Neural crest cell (in vitro differentiated cells): ENCODE measurements at regions not wholly inside any gene's neighbourhood (a gene's known extent, or its start where the extent isn't known, plus 50 kb on each side); places are given as distances from the start of the nearest gene placed in this dataset.

Experiments used
- DNase-seq: peaks from one replicate; pipeline ENCODE4 v3.0.0; 2021; ENCODE audit warnings: low read depth, mixed read lengths, low spot score
- H3K27ac Mint-ChIP-seq: one replicate; pipeline ENCODE4 v1.8.0; 2021; ENCODE audit warnings: mild to moderate bottlenecking, mixed read lengths; ENCODE audit not compliant: unreplicated experiment
- H3K27me3 Mint-ChIP-seq: 2 replicates; pipeline ENCODE4 v1.8.0; 2021; ENCODE audit warnings: low read depth, mild to moderate bottlenecking, mixed read lengths
- H3K36me3 Mint-ChIP-seq: 2 replicates; pipeline ENCODE4 v1.8.0; 2021; ENCODE audit warnings: low read depth, mild to moderate bottlenecking, mixed read lengths
- H3K4me1 Mint-ChIP-seq: 2 replicates; pipeline ENCODE4 v1.8.0; 2021; ENCODE audit warnings: mixed read lengths
- H3K4me3 Mint-ChIP-seq: one replicate; pipeline ENCODE4 v1.8.0; 2021; ENCODE audit warnings: mild to moderate bottlenecking, mixed read lengths
- H3K9me3 Mint-ChIP-seq: 2 replicates; pipeline ENCODE4 v1.8.0; 2021; ENCODE audit warnings: mixed read lengths
- CTCF ChIP-seq: fragments of 200-600 bp; sonication (generic); conservative IDR thresholded peaks from 2 replicates; pipeline ENCODE4 v1.5.0; 2021; ENCODE audit warnings: antibody characterized with exemption, mild to moderate bottlenecking

- TF ChIP-seq CTCF = no peak
- Mint-ChIP-seq H3K9me3 (no peaks in the 10 kb centered on the region), H3K36me3 (no peaks in the 10 kb centered on the region), H3K4me1 (no peaks in the 10 kb centered on the region), H3K27ac (no peak overlapping the region), H3K4me3 (no peak overlapping the region), H3K27me3 (no peaks in the 10 kb centered on the region)
- DNase-seq = no peak
Observed at GRCh38 chr5:68161156-68161555, 54.4 kb upstream of the PIK3R1 start.

- Mint-ChIP-seq H3K36me3 (no peaks in the 10 kb centered on the region), H3K9me3 (no peaks in the 10 kb centered on the region)
Observed at GRCh38 chr5:68159224-68159951, 56.2 kb upstream of the PIK3R1 start.

GRCh38 chr5:68155940-68156339, 59.6 kb upstream of the PIK3R1 start:
- no peak for DNase-seq
- no peak for TF ChIP-seq CTCF
- Mint-ChIP-seq H3K27me3 (no peaks in the 10 kb centered on the region), H3K4me3 (no peak overlapping the region), H3K4me1 (peaks cover 6% of the 10 kb centered on the region), H3K27ac (no peak overlapping the region), H3K9me3 (no peaks in the 10 kb centered on the region), H3K36me3 (no peaks in the 10 kb centered on the region)

More at GRCh38 chr5:68159224-68159951, 56.2 kb upstream of the PIK3R1 start:
- H3K27me3 Mint-ChIP-seq = no peaks in the 10 kb centered on the region
- no peak overlapping the region for H3K27ac Mint-ChIP-seq
- DNase-seq = no peak
- no peak for TF ChIP-seq CTCF
- no peak overlapping the region for H3K4me3 Mint-ChIP-seq
- H3K4me1 Mint-ChIP-seq = no peaks in the 10 kb centered on the region

- Mint-ChIP-seq H3K4me1 (peaks cover 6% of the 10 kb centered on the region), H3K36me3 (no peaks in the 10 kb centered on the region), H3K9me3 (no peaks in the 10 kb centered on the region), H3K4me3 (no peak overlapping the region), H3K27ac (peak overlapping the region; percentile 27), H3K27me3 (no peaks in the 10 kb centered on the region)
- DNase-seq = no peak
- TF ChIP-seq CTCF = no peak
Observed at GRCh38 chr5:68154119-68154857, 61.3 kb upstream of the PIK3R1 start.

GRCh38 chr5:68151812-68152211, 63.7 kb upstream of the PIK3R1 start:
- Mint-ChIP-seq H3K4me1 (peaks cover 6% of the 10 kb centered on the region), H3K36me3 (no peaks in the 10 kb centered on the region), H3K27ac (no peak overlapping the region), H3K4me3 (no peak overlapping the region), H3K27me3 (no peaks in the 10 kb centered on the region), H3K9me3 (no peaks in the 10 kb centered on the region)
- DNase-seq = no peak
- no peak for TF ChIP-seq CTCF
